ENCODE measurements at regions not wholly inside any gene's neighbourhood (a gene's known extent, or its start where the extent isn't known, plus 50 kb on each side); places are given as distances from the start of the nearest gene placed in this dataset.

DNA sequence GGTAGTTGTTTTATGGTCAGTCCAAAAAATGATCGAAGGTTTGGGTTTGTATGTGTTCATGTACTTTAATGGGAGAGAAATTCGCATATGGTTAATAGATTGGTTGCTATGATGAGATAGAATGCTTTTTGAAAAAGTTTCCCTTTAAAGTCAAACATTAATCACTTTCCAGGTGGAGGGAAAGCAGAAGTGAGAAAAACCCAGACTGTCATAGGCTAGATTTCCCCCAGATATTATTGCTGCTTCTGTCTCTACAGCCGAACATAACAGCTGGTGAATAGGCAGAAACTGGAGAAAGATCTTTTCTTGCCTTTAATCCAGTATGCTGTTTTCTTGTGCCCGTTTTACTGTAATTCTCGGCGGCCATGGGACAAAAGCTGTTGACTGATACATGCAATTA is 287.6 kb downstream of the SOX2 start:
- no peak for DNase-seq (ENCODE audit: extremely low spot score in 2 of 2)
- no peaks in the 10 kb centered on the region for H3K4me1 ChIP-seq
- TF ChIP-seq POLR2AphosphoS5 (IDR thresholded peaks at IDR 0.05; ENCODE audit: insufficient read depth in 1 of 2, low read depth in 1 of 2) (no peak), POLR2A (IDR thresholded peaks at IDR 0.05) (no peak)
- TF ChIP-seq, protein P1, sequence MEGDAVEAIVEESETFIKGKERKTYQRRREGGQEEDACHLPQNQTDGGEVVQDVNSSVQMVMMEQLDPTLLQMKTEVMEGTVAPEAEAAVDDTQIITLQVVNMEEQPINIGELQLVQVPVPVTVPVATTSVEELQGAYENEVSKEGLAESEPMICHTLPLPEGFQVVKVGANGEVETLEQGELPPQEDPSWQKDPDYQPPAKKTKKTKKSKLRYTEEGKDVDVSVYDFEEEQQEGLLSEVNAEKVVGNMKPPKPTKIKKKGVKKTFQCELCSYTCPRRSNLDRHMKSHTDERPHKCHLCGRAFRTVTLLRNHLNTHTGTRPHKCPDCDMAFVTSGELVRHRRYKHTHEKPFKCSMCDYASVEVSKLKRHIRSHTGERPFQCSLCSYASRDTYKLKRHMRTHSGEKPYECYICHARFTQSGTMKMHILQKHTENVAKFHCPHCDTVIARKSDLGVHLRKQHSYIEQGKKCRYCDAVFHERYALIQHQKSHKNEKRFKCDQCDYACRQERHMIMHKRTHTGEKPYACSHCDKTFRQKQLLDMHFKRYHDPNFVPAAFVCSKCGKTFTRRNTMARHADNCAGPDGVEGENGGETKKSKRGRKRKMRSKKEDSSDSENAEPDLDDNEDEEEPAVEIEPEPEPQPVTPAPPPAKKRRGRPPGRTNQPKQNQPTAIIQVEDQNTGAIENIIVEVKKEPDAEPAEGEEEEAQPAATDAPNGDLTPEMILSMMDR (IDR thresholded peaks at IDR 0.05): no peak
- no peaks in the 10 kb centered on the region for H3K9me3 ChIP-seq
- no peak overlapping the region for H3K4me3 ChIP-seq
- H3K27me3 ChIP-seq: no peaks in the 10 kb centered on the region
- intact Hi-C loops (cut with DNase I): no loop called here
- no peaks in the 10 kb centered on the region for H3K36me3 ChIP-seq
- no peak overlapping the region for H3K27ac ChIP-seq

DNA sequence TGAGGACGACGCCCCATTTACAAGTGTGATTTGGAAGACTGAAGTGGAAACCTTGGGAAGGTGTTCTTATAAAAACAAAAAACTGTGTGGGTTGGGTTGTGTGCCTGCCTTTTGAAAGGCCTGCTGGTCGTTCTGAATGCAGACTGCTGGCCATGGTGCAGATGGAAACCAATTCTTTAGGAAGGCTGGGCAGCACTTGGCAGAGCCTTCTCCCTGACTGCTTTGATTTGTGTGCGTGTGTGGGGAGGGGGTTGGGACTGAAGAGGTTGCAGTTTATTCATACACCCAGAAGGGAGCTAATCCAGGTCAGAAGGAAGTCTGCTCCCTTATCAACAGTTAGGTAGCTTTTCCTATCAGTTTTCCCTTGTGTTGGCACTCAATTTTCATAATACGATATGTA is 288.7 kb downstream of the SOX2 start:
- no peak for DNase-seq (ENCODE audit: extremely low spot score in 2 of 2)
- H3K4me1 ChIP-seq: no peaks in the 10 kb centered on the region
- intact Hi-C loops (cut with DNase I): no loop called here
- TF ChIP-seq POLR2AphosphoS5 (IDR thresholded peaks at IDR 0.05; ENCODE audit: insufficient read depth in 1 of 2, low read depth in 1 of 2): no peak
- no peak for TF ChIP-seq POLR2A (IDR thresholded peaks at IDR 0.05)
- no peak overlapping the region for H3K27ac ChIP-seq
- no peaks in the 10 kb centered on the region for H3K9me3 ChIP-seq
- H3K27me3 ChIP-seq: no peaks in the 10 kb centered on the region
- no peaks in the 10 kb centered on the region for H3K36me3 ChIP-seq
- H3K4me3 ChIP-seq: no peak overlapping the region

DNA sequence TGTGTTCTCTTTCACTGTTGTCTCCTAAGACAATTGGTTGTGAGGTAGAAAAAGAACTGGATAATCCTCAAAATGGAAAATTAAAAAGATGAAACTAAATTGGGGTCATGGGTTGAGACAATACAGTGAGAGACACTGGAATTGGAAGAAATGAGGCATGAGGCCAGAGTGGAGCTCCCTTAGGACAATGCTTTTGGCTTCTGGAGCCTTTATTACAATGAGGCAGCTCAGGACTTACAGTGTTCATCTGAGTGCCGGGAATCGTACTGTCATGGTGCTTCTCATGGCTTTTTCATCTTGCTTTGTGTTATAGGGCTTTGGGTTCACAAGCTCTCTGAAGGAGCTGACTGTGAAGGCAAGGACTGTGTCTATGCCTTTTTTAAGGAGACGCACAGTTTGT is 293.5 kb downstream of the SOX2 start:
- DNase-seq (ENCODE audit: extremely low spot score in 2 of 2): no peak
- TF ChIP-seq POLR2AphosphoS5 (IDR thresholded peaks at IDR 0.05; ENCODE audit: insufficient read depth in 1 of 2, low read depth in 1 of 2): no peak
- H3K4me3 ChIP-seq: no peak overlapping the region
- no peak overlapping the region for H3K27ac ChIP-seq
- intact Hi-C loops (cut with DNase I): no loop called here
- H3K4me1 ChIP-seq: no peaks in the 10 kb centered on the region
- no peaks in the 10 kb centered on the region for H3K27me3 ChIP-seq
- H3K36me3 ChIP-seq: no peaks in the 10 kb centered on the region
- no peaks in the 10 kb centered on the region for H3K9me3 ChIP-seq

DNA sequence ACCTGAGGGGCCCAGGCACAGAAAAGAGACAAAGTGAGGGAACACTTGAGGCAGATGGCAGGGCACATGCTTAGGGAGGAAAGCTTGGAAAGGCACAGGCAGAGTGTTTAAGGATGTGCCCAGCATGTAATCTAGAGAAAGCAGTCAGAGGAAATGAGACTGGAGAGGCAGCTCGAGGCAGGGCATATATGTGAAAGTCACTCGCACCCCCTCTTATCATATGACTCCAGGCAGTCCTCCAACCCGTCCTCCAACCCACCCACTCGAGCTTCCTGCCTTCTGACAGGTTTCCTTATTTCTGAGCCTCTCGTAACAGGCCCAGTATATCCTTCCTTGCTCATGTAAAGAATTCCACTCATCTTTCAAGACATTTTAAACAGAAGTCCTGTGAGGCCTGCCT is 294.0 kb downstream of the SOX2 start:
- intact Hi-C loops (cut with DNase I): no loop called here
- H3K27me3 ChIP-seq: no peaks in the 10 kb centered on the region
- no peaks in the 10 kb centered on the region for H3K9me3 ChIP-seq

DNA sequence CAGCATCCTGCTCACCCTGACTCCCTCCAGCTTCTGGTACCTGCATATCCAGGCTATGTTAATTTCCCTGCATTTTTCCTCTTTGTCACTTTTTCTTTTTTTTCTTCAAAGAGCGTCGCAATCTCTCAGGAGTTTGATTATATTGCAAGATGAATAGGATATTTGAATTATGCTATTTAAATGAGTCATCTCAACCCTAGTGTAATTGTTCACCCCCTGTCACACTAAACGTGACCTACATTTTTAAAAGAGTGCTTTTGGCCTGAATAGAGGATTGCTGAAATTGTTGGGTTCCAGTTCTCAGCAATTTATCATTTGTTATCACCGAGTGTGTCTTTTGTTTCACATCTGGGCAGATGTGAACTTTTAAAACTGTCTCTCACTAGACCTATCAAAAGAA is 294.7 kb downstream of the SOX2 start:
- no peak for DNase-seq (ENCODE audit: extremely low spot score in 2 of 2)
- no peak overlapping the region for H3K27ac ChIP-seq
- no peak overlapping the region for H3K4me3 ChIP-seq
- no peaks in the 10 kb centered on the region for H3K36me3 ChIP-seq
- no peaks in the 10 kb centered on the region for H3K9me3 ChIP-seq
- intact Hi-C loops (cut with DNase I): no loop called here
- no peaks in the 10 kb centered on the region for H3K27me3 ChIP-seq
- no peaks in the 10 kb centered on the region for H3K4me1 ChIP-seq
- TF ChIP-seq, protein P1 (IDR thresholded peaks at IDR 0.05): no peak
- TF ChIP-seq POLR2A (IDR thresholded peaks at IDR 0.05) (no peak), POLR2AphosphoS5 (IDR thresholded peaks at IDR 0.05; ENCODE audit: insufficient read depth in 1 of 2, low read depth in 1 of 2) (no peak)

More for the DNA sequence above, 294.0 kb downstream of the SOX2 start:
- Histone ChIP-seq H3K4me3 (no peak overlapping the region), H3K27ac (no peak overlapping the region), H3K4me1 (no peaks in the 10 kb centered on the region), H3K36me3 (no peaks in the 10 kb centered on the region)
- DNase-seq (ENCODE audit: extremely low spot score in 2 of 2): no peak
- TF ChIP-seq POLR2A (IDR thresholded peaks at IDR 0.05) (no peak), POLR2AphosphoS5 (IDR thresholded peaks at IDR 0.05; ENCODE audit: insufficient read depth in 1 of 2, low read depth in 1 of 2) (no peak)
- TF ChIP-seq, protein P1 (IDR thresholded peaks at IDR 0.05): no peak

DNA sequence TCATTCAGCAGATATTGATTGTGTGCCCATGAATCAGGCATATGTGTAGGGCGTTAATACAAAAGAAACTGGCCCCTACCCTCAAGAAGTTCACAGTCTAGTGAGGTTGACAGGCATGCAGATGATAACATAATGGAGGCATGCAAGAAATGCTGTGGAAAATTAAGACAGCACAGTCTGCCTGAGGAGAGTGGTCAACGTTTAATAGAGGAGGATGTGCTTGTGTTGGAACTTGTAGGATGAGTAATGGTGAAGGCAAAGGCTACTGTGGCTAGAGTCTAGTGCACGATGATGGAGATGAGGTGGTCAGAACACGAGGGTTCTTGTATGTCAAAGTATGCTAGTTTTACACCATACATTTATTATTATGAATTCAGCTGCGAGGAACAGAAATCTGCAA is 295.7 kb downstream of the SOX2 start:
- intact Hi-C loops (cut with DNase I): no loop called here
- TF ChIP-seq POLR2AphosphoS5 (IDR thresholded peaks at IDR 0.05; ENCODE audit: insufficient read depth in 1 of 2, low read depth in 1 of 2) (no peak), POLR2A (IDR thresholded peaks at IDR 0.05) (no peak)
- TF ChIP-seq, protein P1 (IDR thresholded peaks at IDR 0.05): no peak
- no peaks in the 10 kb centered on the region for H3K4me1 ChIP-seq
- H3K27ac ChIP-seq: no peak overlapping the region
- H3K36me3 ChIP-seq: no peaks in the 10 kb centered on the region
- H3K27me3 ChIP-seq: no peaks in the 10 kb centered on the region
- H3K9me3 ChIP-seq: no peaks in the 10 kb centered on the region
- no peak overlapping the region for H3K4me3 ChIP-seq
- DNase-seq (ENCODE audit: extremely low spot score in 2 of 2): no peak

Data from vagina (tissue), 2 donors.